GM21390 (cell line): ENCODE measurements at regions not wholly inside any gene's neighbourhood (a gene's known extent, or its start where the extent isn't known, plus 50 kb on each side); places are given as distances from the start of the nearest gene placed in this dataset.

Source experiments
- ATAC-seq: cut with Tn5 transposase; IDR thresholded peaks from one replicate; pipeline ENCODE4 v1.9.1; 2021; ENCODE audit not compliant: unreplicated experiment

DNA sequence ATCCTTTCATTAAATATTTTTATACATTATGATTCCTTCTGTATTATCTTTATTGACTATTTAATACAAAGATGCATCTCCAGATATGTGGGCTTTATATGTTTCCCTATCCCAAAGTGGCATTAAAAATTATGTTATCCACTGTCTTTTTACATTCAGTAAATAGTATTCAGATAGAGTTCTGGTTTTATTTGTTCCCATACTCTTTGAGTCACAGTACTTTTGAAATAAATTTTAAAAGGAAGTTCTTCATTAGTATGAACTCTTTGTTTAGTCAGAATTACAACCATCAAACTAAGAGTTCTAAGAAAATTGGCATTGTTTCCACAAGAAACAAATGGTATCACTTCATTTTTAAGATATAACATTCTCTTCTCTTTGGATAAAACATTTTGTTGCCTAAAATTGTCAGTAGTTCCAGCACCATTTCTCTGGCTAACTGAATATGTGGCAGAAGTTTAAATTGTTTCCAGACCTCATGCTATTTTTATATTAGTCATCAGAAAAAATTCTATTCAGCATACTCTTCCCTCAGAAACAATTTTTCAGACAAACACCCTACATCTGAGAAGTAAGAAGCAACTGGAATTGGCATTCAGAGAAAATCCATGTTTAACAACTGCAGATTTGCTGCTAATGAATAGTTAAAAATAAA lies 88.5 kb upstream of the COL5A2 start:
- no peak for ATAC-seq

DNA sequence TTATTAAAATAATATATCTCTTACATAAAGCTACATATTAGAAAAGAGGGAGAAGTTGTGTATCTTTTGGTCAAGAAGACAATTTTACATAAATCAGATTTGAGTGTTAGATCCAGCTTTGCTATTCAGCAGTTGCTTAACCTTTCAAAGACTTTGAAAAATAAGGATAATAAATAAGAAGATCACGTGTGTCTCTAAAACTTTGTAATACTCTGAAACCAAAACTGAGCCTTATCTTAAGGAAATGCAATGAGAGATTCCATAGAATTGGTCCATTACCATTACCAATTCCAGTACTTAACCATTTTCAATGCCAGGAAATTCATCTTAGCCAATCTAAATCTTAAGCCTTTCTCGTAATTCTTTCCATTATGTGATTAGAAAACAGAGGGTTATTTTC lies 89.2 kb upstream of the COL5A2 start:
- ATAC-seq, result no peak

DNA sequence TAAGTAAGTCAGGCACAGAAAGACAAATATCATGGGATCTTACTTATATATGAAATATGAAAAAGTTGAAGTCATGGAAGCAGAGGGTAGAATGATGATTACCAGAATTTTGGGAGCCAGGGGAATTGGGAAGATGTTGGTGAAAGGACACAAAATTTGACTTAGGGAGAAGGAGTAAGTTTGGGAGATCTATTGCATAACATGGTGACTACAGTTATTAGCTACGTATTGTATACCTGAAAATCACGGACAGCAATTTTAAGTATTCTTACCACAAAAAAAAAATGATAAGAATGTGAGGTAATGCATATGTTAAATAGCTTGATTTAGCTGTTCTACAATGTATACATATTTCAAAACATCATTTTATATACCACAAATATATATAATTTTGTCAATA lies 94.2 kb upstream of the COL5A2 start:
- ATAC-seq, result no peak

DNA sequence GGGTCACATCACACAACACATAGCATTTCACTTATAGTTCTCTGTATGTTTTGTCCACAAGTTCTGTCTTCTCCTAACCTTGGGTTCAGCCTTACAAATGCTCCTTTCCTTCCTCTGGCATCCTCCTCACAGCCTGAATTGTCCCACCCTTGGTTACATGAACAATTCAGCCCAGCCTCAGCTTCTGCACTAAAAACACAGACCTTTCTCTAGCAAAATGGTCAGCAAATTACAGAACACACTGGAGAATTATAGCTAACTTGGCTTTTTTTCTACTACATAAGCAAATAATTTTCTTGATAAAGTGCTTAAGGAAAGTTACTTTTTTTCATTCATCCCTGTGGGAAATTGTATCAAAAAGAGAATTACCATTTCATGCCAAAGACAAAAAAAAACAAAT lies 94.8 kb upstream of the COL5A2 start:
- no peak for ATAC-seq

DNA sequence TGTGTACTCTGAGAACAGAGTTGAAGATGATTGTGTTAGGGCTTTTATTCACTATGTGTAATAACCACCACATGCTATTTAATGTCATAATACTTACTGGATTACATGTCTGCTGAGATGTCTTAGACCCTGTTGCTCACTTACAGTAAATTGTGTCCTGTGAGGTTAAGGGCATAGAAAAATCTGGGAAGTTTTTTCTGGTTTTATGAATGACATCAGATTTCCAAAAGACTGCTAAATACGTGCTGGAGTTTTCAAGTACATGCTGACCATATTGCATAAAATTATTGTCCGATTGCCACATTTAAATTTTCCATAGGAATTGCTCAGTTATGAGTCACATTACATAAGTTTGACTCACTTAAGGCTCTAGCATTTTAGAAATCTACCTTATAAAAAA lies 96.7 kb upstream of the COL5A2 start:
- ATAC-seq, result no peak

DNA sequence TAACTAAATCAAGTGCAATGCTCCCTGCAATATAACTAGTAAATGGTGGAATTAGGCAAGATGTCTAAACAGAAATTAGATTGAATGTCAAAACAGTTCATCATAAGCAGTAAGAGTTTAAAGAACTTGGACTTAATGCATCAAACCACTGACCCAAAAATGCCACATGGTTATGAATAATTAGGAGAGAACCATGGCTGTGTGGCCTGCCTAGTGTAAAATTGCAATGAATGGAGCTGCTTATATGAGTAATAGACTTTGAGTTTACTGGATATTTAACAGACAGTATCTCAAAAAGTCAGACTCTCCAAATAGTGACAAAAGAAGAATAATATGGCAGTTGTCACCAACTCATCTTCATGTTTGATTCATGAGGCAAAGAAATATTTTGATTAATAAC lies 101.6 kb upstream of the COL5A2 start:
- ATAC-seq, result no peak

DNA sequence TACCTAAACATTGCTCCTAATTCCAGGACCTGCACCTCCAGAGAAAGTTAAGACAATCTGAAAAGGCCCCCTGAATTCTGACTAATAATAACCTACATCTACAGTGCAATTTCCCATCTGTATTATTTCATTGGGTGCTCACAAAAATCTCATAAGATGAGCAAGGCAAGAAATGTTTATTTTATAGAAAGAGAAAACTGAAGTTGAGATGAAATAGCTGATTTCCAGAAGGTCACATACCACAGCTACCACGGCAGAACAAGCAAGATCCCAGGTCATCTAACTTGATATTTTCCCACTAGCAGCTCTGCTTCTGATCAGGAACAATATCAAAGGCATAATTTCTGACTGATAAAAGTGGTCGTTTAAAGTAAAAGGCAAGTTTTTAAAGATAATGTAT lies 105.8 kb upstream of the COL5A2 start:
- ATAC-seq, result no peak

DNA sequence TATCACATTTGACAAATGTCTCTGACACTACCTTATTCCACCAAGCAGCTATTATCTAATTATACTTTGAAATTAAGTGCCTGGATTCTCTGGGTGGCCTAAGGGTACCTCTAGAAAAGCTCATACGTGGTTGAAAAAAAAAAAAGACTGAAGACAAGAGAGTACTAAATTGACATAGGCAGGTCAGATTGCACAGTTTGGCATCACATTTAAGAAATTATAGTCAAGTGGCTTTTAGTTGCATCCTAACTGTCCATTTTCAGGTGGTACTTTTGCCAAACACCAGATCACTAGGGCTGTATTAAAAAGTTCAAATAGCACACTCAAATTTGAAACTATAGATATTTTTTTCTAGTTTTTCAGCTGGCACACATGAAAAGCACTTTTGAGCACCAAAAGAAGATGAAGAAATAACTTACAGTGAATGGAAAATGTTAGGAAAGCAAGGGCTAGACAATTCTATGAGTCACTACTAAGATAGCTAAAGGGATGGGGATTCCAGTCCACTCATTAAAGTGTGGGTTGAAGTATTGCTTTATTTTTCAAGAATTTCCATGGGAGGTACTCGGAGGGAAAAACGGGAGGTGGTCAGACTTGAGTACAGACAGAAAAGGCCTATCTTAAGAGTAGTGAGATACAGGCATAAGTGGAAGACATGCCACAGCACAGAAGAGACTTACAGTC lies 106.5 kb upstream of the COL5A2 start:
- ATAC-seq, result no peak

DNA sequence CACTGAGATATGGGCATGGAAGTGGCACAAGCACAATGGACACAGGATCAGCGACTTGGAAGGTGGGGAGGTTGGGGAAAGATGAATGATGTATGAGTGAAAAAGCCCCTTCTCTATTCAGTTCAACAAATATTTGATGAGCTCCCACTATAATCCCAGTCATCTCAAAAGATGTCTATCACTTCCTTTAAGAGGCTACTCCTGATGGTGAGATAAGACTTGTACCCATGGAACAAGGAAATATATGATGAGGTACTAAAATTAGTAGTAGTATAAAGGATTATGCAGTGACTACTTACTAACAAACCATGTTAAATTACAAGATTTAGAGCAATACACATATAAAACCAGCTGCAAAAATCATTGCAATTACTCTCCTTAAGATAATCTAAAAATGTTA lies 107.8 kb upstream of the COL5A2 start:
- ATAC-seq, result no peak

DNA sequence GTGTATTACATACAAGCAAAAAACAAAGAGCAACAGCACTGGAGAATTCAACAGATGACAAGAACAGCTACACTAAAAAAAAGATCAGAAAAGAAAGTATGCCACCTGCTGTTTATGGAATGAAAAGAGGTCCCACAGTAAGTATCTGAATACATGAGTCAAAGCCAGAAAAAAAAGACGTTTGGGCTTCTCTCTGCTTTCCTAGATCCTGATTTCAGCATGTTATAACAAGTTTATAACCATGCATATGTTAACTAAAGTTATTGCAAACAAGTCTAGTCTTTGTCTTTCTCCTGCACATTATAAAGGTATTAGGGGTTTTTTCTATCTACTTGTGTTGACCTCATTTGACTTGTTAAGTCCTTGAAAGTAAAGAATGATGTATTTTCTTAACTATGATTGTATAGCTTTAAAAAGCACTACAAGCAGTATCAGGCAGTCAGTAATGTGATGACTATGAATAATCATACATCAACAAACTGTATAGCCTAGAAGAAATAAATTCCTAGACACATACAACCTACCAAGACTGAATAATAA lies 108.5 kb upstream of the COL5A2 start:
- ATAC-seq, result peak; percentile 76

DNA sequence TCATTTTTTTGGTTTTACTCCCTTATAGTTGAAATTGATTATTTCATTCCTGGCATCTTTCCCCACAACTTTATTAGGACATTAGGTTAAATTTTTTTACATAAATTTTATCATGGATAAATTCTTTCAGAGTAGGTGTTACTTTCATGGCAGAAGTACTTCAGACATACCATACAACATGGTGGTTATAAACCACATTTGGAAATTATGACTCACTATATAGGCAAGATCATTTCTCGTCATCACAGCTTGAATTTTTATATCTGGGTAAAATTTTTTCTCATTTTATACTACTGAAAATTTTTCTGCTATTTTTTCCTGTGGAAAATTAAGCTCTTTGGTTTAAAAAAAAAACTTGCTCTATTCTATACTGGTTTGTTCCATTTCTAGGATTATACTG lies 111.9 kb upstream of the COL5A2 start:
- ATAC-seq, result no peak

DNA sequence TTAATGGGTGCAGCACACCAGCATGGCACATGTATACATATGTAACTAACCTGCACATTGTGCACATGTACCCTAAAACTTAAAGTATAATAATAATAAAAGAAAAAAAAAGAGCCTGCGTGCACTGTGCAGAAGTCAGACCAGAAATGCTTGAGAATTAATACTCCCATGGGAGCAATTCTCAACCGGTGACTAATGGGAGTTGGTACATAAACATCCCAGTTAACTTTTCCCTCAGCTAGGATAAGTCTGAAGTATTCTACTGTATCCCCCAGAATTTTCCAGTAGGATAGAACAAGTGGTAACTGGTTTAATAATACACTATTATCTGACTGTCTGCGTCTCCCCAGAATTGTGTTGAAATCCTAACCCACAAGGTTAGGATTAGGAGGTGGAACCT lies 113.6 kb upstream of the COL5A2 start:
- no peak for ATAC-seq

DNA sequence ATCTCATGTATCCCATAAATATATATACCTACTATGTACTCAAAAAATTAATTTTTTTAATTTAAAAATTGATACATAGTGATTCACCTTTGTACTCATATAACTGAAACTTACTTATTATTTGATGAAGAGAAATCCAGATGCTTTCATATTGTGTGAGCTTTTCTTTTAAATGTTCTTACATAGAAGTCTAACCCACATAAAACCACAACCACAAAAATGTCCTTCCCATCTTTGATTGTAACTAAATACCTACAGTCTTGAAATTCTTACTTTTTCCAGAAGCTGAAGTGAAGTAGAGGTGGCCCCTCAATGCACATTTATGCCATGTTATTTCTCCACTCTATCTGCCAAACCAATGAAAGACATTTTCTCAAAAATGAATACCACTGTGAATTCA lies 117.9 kb upstream of the COL5A2 start:
- ATAC-seq, result no peak

DNA sequence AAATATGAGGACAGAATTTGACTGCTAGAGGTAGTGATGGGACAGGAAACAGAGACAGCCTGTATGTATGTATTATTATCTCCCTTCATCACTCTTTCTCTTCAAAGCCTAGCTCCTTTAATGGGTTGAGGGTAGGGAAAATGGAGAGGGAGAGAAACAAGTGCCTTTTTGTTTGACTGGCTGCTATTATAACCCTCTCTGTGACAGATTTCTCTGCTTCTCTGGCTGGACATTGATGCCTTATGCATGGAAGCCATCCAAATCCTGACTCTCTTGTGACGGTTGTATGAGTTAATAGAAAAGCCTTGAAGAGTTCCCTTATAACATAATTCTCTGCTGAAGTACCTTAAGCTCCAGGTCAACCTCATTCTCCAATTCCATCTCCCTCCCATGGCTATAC lies 118.5 kb upstream of the COL5A2 start:
- ATAC-seq, result no peak

DNA sequence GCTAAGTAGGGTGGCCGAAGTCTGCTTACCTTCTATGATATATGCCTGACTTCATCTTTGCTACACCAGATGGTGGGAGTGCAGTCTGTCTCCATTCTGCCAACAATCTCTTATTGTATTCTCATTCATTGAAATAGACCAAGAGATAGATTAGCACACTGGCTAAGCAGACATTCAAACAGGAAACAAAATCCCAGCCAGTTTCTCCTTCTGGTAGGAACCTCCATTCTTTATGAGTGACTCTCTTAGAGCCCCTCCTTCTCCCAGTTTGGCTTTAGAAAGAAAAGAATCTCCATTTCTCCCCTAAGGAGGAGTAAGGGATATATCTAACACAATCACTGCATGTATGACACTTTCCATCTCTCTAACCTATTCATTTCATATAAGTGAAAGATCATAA lies 118.9 kb upstream of the COL5A2 start:
- no peak for ATAC-seq

DNA sequence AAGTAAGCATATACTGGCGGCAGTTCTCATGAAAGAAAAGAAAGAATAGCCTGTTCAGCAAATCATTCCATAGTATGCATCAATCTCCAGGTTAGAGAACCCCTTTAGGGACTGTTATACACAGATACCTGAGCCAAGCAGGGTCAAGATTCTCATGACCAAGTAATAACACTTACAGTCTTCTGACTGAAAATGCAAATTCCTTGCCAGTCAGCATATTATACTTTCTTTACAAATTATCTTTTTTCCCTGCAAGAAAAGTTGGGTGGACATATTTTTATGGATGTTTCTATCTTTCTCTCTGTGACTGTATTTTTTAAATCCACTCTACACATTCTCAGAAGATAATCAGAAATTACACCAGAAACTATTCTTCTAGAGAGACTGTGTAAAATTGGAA lies 120.4 kb upstream of the COL5A2 start:
- ATAC-seq, result no peak

DNA sequence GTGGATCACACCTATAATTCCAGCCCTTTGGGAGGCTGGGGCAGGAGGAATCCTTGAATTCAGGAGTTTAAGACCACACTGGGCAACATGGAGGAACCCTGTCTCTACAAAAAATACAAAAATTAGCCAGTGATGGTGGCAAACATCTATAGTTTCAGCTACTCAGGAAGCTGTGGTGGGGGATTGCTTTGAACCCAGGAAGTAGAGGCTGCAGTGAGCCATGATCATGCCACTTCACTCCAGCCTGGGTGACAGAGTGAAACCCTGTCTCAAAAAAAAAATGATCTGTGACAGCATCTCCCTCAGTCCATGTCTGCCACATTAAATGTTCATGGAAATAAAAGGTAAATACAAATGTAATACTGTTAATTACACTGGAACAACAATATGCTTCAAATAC lies 121.4 kb upstream of the COL5A2 start:
- ATAC-seq, result no peak

DNA sequence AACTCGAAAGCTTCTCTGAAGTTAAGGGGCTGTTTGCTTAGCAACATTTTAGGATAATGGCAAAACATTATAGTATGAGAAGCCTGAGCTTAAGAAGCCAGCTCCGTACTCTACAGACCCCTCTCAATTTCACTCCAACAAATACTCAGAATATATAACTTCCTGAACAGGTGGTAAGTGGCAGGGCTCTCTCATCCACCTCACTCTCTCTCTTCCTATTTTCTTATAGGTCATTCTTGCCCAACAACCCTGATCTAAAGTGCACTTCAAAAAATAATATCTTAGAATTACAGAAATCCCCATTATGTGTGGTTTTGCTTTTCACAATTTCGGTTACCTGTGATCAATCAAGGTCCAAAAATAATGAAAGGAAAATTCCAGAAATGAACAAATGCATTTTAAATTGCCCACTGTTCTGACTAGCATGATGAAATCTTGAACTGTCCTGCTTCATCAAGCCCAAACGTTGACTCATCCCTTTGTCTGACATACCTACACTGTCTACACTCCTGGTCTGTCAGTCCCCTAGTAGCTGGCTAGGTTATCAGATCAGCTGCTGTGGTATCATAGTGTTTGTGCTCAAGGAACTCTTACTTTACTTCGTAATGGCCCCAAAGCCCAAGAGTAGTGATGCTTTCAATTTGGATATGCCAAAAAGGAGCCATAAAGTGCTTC lies 122.8 kb upstream of the COL5A2 start:
- no peak for ATAC-seq

DNA sequence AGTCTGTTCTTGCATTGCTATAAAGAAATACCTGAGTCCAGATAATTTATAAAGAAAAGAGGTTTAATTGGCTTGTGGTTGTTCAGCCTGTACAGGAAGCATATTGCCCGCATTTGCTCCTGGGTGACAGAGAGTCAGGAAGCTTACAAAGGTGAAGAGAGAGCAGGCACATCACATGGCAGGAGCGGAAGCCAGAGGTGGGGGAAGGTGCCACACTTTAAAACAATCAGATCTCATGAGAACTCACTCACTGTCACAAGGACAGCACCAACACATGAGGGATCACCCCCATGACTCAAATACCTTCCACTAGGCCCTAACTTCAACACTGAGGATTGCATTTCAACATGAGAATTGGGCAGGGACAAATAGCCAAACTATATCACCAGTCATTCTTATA lies 124.8 kb upstream of the COL5A2 start:
- no peak for ATAC-seq

DNA sequence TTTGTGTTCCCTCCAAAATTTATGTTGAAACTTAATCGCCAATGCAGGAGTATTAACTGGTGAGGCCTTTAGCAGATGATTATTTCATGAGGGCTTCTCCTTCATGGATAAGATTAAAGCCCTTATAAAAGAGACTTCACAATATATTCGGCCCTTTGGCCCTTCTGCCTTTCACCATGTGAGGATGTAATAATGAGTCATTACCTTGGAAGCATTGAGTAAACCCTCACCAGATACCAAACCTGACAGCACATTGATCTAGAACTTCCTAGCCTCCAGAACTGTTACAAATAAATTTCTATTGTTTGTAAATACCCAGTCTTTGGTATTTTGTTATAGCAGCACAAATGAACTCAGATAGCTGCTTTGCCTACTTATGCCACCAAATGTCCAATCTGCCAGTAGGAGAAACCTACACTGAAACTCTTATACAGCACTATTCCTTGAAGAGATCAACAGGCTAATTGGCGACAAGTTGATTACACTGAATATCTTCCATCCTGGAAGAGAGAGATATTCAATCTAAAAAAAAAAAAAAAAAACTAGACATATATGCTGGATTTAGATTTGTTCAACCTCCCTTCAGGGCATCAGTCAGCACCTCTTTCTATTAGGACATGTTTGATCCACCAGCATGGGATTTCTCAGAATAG lies 125.9 kb upstream of the COL5A2 start:
- ATAC-seq, result no peak

DNA sequence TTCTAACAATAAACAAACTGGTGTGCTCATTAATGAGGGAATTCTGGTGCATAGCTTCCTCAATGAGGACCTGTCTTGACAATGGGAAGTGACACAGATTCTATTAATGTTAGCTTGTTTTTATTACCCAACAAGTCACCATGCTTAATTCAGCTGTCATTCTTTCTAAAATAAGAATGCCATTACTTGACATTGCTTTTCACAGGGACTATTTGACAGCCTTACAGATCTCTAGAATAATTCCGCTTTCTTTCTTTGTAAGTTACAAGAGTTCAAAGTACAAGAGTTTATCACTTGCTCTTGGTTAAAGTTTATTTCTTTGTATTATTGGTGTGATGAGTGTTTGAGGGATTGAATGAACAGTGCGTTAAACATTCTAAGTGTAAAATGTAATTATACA lies 127.0 kb upstream of the COL5A2 start:
- ATAC-seq, result no peak
